ENCODE measurements at regions not wholly inside any gene's neighbourhood (a gene's known extent, or its start where the extent isn't known, plus 50 kb on each side); places are given as distances from the start of the nearest gene placed in this dataset.
A peak's percentile ranks its signal among the peaks of the same experiment; 100 is the strongest.

- DNase-seq = no peak
Observed at GRCh38 chr4:126058596-126058995, 743.8 kb downstream of the FAT4 start.

GRCh38 chr4:126061655-126062054, 746.9 kb downstream of the FAT4 start:
- DNase-seq = no peak

- no peak for DNase-seq
Observed at GRCh38 chr4:126065016-126065415, 750.3 kb downstream of the FAT4 start.

- peak; percentile 74 for DNase-seq
Observed at GRCh38 chr4:126071346-126072333, 756.9 kb downstream of the FAT4 start.

- no peak for DNase-seq
Observed at GRCh38 chr4:126081336-126081735, 766.6 kb downstream of the FAT4 start.

- no peak for DNase-seq
Observed at GRCh38 chr4:126086041-126086440, 771.3 kb downstream of the FAT4 start.

GRCh38 chr4:126087101-126087500, 772.3 kb downstream of the FAT4 start:
- DNase-seq = no peak

- DNase-seq = no peak
Observed at GRCh38 chr4:126097155-126097799, 782.5 kb downstream of the FAT4 start.

GRCh38 chr4:126106658-126107057, 791.9 kb downstream of the FAT4 start:
- peak; percentile 2 for DNase-seq

- DNase-seq = no peak
Observed at GRCh38 chr4:126109836-126110235, 795.1 kb downstream of the FAT4 start.

- no peak for DNase-seq
Observed at GRCh38 chr4:126113058-126113457, 798.3 kb downstream of the FAT4 start.

- peak; percentile 40 for DNase-seq
Observed at GRCh38 chr4:126123611-126124325, 809.0 kb downstream of the FAT4 start.

GRCh38 chr4:126124818-126125217, 810.1 kb downstream of the FAT4 start:
- DNase-seq = peak; percentile 0

GRCh38 chr4:126130215-126130614, 815.5 kb downstream of the FAT4 start:
- DNase-seq = peak; percentile 30

- DNase-seq = peak; percentile 39
Observed at GRCh38 chr4:126136922-126137781, 822.4 kb downstream of the FAT4 start.

- DNase-seq = peak; percentile 50
Observed at GRCh38 chr4:126137782-126138170, 823.0 kb downstream of the FAT4 start.

- DNase-seq = no peak
Observed at GRCh38 chr4:126144543-126145237, 829.9 kb downstream of the FAT4 start.

GRCh38 chr4:126168484-126168883, 853.7 kb downstream of the FAT4 start:
- no peak for DNase-seq

- no peak for DNase-seq
Observed at GRCh38 chr4:126172126-126172525, 857.4 kb downstream of the FAT4 start.

- DNase-seq = no peak
Observed at GRCh38 chr4:126174627-126175026, 859.9 kb downstream of the FAT4 start.

- DNase-seq = no peak
Observed at GRCh38 chr4:126180642-126181041, 865.9 kb downstream of the FAT4 start.

GRCh38 chr4:126182336-126182735, 867.6 kb downstream of the FAT4 start:
- no peak for DNase-seq

All from fibroblast of skin of right biceps (primary cell).